SK-N-SH (cell line): ENCODE measurements at regions not wholly inside any gene's neighbourhood (a gene's known extent, or its start where the extent isn't known, plus 50 kb on each side); places are given as distances from the start of the nearest gene placed in this dataset.

Source experiments
- CTCF ChIA-PET: fragments of 300-600, 350-600 bp; formaldehyde crosslinking; extraction: SDS; loops from one replicate; lab custom pipeline; 2021; lab: Yijun Ruan, JAX
- POLR2A ChIA-PET: fragments of 350-600 bp; sonication (Branson Sonifier 250); formaldehyde crosslinking; extraction: SDS; loops from one replicate; lab custom pipeline; 2020; ENCODE audit warnings: antibody characterized with exemption, inconsistent platforms; lab: Yijun Ruan, JAX
- DNase-seq: peaks from one replicate; pipeline ENCODE4 v3.0.0; 2012
- H2AFZ ChIP-seq: fragments of 200-600 bp; sonication (generic); 2 replicates; pipeline ENCODE4 v1.8.1; 2016; ENCODE audit warnings: antibody characterized with exemption, mild to moderate bottlenecking, low read depth
- H3F3A ChIP-seq: fragments of 200-600 bp; sonication (generic); replicated peaks from 2 replicates; pipeline ENCODE3; 2016; ENCODE audit warnings: antibody characterized with exemption, mild to moderate bottlenecking; ENCODE audit not compliant: insufficient read depth
- H3K27ac ChIP-seq, 2 experiments: fragments of 200-500 bp in 1 of 2; fragments of 200-600 bp in 1 of 2; sonication (Bioruptor generic) in 1 of 2; sonication (generic), shearing (Covaris generic) in 1 of 2; 2 replicates each; pipeline versions ENCODE4 v1.5.1 to v1.6.1; 2014 to 2016; ENCODE audit warnings: low read depth in 2 of 2, inconsistent platforms in 1 of 2, low read length in 1 of 2, mild to moderate bottlenecking in 1 of 2, mixed read lengths in 1 of 2
- H3K27me3 ChIP-seq: fragments of 200-600 bp; sonication (generic), shearing (Covaris generic); 2 replicates; pipeline ENCODE4 v1.6.1; 2016; ENCODE audit warnings: mixed run types; ENCODE audit not compliant: insufficient read depth
- H3K36me3 ChIP-seq, 2 experiments: fragments of 200-500 bp in 1 of 2; fragments of 200-600 bp in 1 of 2; sonication (Bioruptor generic) in 1 of 2; sonication (generic) in 1 of 2; replicated peaks in 1 of 2; 2 replicates each; pipeline versions ENCODE3 to v1.5.1; 2014 to 2016; ENCODE audit warnings: low read length in 1 of 2, mild to moderate bottlenecking in 1 of 2; ENCODE audit not compliant: insufficient read depth in 2 of 2, control insufficient read depth in 1 of 2
- H3K4me1 ChIP-seq, 2 experiments: fragments of 200-500 bp in 1 of 2; fragments of 200-600 bp in 1 of 2; sonication (Bioruptor generic) in 1 of 2; sonication (generic), shearing (Covaris generic) in 1 of 2; 2 replicates each; pipeline versions ENCODE4 v1.5.1 to v1.6.1; 2014 to 2016; ENCODE audit warnings: low read depth in 1 of 2, low read length in 1 of 2, mixed run types in 1 of 2; ENCODE audit not compliant: insufficient read depth in 2 of 2, control insufficient read depth in 1 of 2
- H3K4me2 ChIP-seq: fragments of 200-600 bp; sonication (generic), shearing (Covaris generic); 2 replicates; pipeline ENCODE4 v1.6.1; 2017; ENCODE audit warnings: mixed run types
- H3K4me3 ChIP-seq, 2 experiments: fragments of 200-500 bp in 1 of 2; fragments of 200-600 bp in 1 of 2; sonication (Bioruptor generic) in 1 of 2; sonication (generic), shearing (Covaris generic) in 1 of 2; 2 replicates each; pipeline versions ENCODE4 v1.5.1 to v1.8.1; 2014 to 2016; ENCODE audit warnings: low read depth in 2 of 2, inconsistent platforms in 1 of 2, low read length in 1 of 2, mild to moderate bottlenecking in 1 of 2, mixed read lengths in 1 of 2, moderate library complexity in 1 of 2
- H3K79me2 ChIP-seq: fragments of 200-600 bp; sonication (generic); 2 replicates; pipeline ENCODE4 v1.8.1; 2017; ENCODE audit warnings: mild to moderate bottlenecking; ENCODE audit not compliant: insufficient read depth
- H3K9ac ChIP-seq: fragments of 200-600 bp; sonication (generic); 2 replicates; pipeline ENCODE4 v1.6.1; 2017; ENCODE audit warnings: mixed run types
- H3K9me2 ChIP-seq: fragments of 200-600 bp; sonication (generic); 2 replicates; pipeline ENCODE4 v1.6.1; 2017; ENCODE audit warnings: mixed run types
- H3K9me3 ChIP-seq: fragments of 200-600 bp; sonication (generic); 2 replicates; pipeline ENCODE4 v1.6.1; 2017; ENCODE audit warnings: mixed run types, mild to moderate bottlenecking, moderate library complexity
- H4K20me1 ChIP-seq: fragments of 200-600 bp; sonication (generic); 2 replicates; pipeline ENCODE4 v1.6.1; 2017; ENCODE audit warnings: mild to moderate bottlenecking, mixed run types; ENCODE audit not compliant: insufficient read depth
- CHD2 ChIP-seq: fragments of 150-350 bp; IDR thresholded peaks from 2 replicates; pipeline ENCODE4 v1.6.1; 2018; ENCODE audit warnings: low read length; ENCODE audit not compliant: partially characterized antibody
- ELF1 ChIP-seq: IDR thresholded peaks from 2 replicates; pipeline ENCODE4 v1.4.0; 2012
- EP300 ChIP-seq, 2 experiments: IDR thresholded peaks; 2 replicates each; pipeline versions ENCODE4 v1.4.0 to v1.6.1; 2012; ENCODE audit warnings: borderline replicate concordance in 1 of 2, low read depth in 1 of 2, low read length in 1 of 2
- FOSL2 ChIP-seq: IDR thresholded peaks from 2 replicates; pipeline ENCODE4 v1.4.0; 2012; ENCODE audit warnings: low read depth, mild to moderate bottlenecking, moderate library complexity, borderline replicate concordance
- FOXJ3 ChIP-seq: sonication (generic); formaldehyde crosslinking; IDR thresholded peaks from 2 replicates; pipeline ENCODE4 v1.5.1; 2020; ENCODE audit warnings: mild to moderate bottlenecking, missing genetic modification reagents
- GABPA ChIP-seq: IDR thresholded peaks from 2 replicates; pipeline ENCODE4 v1.4.0; 2012; ENCODE audit warnings: low read depth, mild to moderate bottlenecking
- GATA2 ChIP-seq: sonication (generic); formaldehyde crosslinking; IDR thresholded peaks from 2 replicates; pipeline ENCODE4 v1.5.0; 2020; ENCODE audit warnings: mild to moderate bottlenecking, missing genetic modification reagents
- JUND ChIP-seq: IDR thresholded peaks from 2 replicates; pipeline ENCODE4 v1.4.0; 2012
- MXI1 ChIP-seq: IDR thresholded peaks from 2 replicates; pipeline ENCODE4 v1.6.1; 2012; ENCODE audit warnings: mild to moderate bottlenecking, low read depth, low read length, improper control_type of control experiment
- NFIC ChIP-seq: IDR thresholded peaks from 2 replicates; pipeline ENCODE4 v1.4.0; 2012; ENCODE audit warnings: borderline replicate concordance
- POLR2AphosphoS5 ChIP-seq: IDR thresholded peaks from 2 replicates; pipeline ENCODE4 v1.6.1; 2012; ENCODE audit warnings: low read depth, low read length
- SIN3A ChIP-seq: IDR thresholded peaks from 2 replicates; pipeline ENCODE4 v1.6.1; 2012; ENCODE audit warnings: low read depth, mild to moderate bottlenecking, low read length, moderate library complexity, borderline replicate concordance
- SMC3 ChIP-seq: IDR thresholded peaks from 2 replicates; pipeline ENCODE4 v1.6.1; 2012; ENCODE audit warnings: low read depth, low read length, improper control_type of control experiment
- WGBS: methylation state at CpG from one replicate; pipeline ENCODE4 v1.1.6; 2017; ENCODE audit warnings: low lambda C conversion rate; 5-methylcytosine and 5-hydroxymethylcytosine counted together
- TF ChIP-seq, protein P1 (sequence below): fragments of 200-600 bp; sonication (generic); IDR thresholded peaks from 2 replicates; pipeline ENCODE4 v1.6.1; 2017; ENCODE audit warnings: antibody characterized with exemption, mild to moderate bottlenecking, moderate library complexity
- TF ChIP-seq, protein P2 (sequence below): fragments of 150-350 bp; IDR thresholded peaks from 2 replicates; pipeline ENCODE4 v1.6.1; 2016; ENCODE audit warnings: mild to moderate bottlenecking, low read depth, low read length

DNA sequence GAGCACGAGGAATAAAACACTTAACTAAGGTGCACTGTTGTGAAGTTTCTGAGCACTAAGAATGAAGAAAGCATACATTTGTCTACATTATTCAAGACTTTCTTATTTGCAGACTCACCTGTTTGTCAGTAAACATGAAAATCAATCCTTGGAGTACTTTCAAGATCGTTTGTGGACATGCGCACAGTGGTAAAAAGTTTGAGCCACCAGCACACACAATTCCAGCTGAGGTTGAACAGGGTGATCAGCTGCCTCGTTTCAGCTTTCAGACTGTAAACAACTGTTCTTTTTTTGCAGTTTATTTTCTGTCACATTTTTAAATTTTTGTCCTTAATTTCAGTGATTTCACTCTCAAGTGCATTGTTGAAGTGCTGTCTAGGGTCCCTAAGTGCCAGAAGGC, 143.8 kb upstream of the VCX2 start:
- Histone ChIP-seq H3K36me3 (no peaks in the 10 kb centered on the region), H3F3A (no peaks in the 10 kb centered on the region), H3K9me3 (no peaks in the 10 kb centered on the region), H3K4me3 (no peak overlapping the region), H2AFZ (no peak overlapping the region), H3K79me2 (no peaks in the 10 kb centered on the region), H3K9me2 (no peaks in the 10 kb centered on the region), H3K4me2 (no peak overlapping the region), H4K20me1 (no peaks in the 10 kb centered on the region), H3K4me1 (no peaks in the 10 kb centered on the region), H3K9ac (no peak overlapping the region), H3K27me3 (no peaks in the 10 kb centered on the region), H3K27ac (no peak overlapping the region)
- POLR2A ChIA-PET, result no interaction called here
- DNase-seq, result no peak
- no peak for TF ChIP-seq POLR2AphosphoS5
- TF ChIP-seq SIN3A, result no peak
- TF ChIP-seq, protein P1, sequence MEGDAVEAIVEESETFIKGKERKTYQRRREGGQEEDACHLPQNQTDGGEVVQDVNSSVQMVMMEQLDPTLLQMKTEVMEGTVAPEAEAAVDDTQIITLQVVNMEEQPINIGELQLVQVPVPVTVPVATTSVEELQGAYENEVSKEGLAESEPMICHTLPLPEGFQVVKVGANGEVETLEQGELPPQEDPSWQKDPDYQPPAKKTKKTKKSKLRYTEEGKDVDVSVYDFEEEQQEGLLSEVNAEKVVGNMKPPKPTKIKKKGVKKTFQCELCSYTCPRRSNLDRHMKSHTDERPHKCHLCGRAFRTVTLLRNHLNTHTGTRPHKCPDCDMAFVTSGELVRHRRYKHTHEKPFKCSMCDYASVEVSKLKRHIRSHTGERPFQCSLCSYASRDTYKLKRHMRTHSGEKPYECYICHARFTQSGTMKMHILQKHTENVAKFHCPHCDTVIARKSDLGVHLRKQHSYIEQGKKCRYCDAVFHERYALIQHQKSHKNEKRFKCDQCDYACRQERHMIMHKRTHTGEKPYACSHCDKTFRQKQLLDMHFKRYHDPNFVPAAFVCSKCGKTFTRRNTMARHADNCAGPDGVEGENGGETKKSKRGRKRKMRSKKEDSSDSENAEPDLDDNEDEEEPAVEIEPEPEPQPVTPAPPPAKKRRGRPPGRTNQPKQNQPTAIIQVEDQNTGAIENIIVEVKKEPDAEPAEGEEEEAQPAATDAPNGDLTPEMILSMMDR, result no peak
- TF ChIP-seq, protein P2, sequence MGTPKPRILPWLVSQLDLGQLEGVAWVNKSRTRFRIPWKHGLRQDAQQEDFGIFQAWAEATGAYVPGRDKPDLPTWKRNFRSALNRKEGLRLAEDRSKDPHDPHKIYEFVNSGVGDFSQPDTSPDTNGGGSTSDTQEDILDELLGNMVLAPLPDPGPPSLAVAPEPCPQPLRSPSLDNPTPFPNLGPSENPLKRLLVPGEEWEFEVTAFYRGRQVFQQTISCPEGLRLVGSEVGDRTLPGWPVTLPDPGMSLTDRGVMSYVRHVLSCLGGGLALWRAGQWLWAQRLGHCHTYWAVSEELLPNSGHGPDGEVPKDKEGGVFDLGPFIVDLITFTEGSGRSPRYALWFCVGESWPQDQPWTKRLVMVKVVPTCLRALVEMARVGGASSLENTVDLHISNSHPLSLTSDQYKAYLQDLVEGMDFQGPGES, result no peak
- no peak for TF ChIP-seq SMC3
- TF ChIP-seq JUND, result no peak
- no peak for TF ChIP-seq NFIC
- no peak for TF ChIP-seq EP300 (IDR thresholded peaks at IDR 0.05; ENCODE audit: borderline replicate concordance in 1 of 2, low read depth in 1 of 2, low read length in 1 of 2)
- WGBS, result 29% methylated on average over 4 of the region's 4 CpGs
- CTCF ChIA-PET, result no interaction called here

DNA sequence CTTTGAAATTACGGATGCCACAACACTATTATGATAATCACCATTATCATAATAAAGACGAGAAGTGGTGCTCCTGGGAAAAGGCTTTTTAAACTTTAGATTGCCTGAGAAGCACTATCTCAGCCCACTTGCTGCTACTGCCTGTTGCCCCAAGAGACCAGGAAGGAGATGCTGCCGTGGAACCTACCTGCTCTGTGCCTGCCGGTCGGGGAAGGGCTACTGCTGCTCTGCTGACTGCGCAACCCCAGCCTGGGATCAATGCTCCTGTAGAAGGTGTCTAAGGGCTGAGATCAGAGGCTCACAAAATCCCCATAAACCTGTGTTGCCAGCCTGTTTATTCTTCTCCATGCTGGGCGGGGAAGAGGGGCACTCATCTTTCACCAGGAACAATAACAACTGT, 145.3 kb upstream of the VCX3B start:
- Histone ChIP-seq H3K9me3 (no peaks in the 10 kb centered on the region), H3K27me3 (no peaks in the 10 kb centered on the region), H2AFZ (no peak overlapping the region), H3K9me2 (no peaks in the 10 kb centered on the region), H3K4me1 (no peaks in the 10 kb centered on the region), H3K4me3 (no peak overlapping the region), H3F3A (no peaks in the 10 kb centered on the region), H3K9ac (no peak overlapping the region), H4K20me1 (no peaks in the 10 kb centered on the region), H3K27ac (no peak overlapping the region), H3K4me2 (no peak overlapping the region), H3K36me3 (no peaks in the 10 kb centered on the region), H3K79me2 (no peaks in the 10 kb centered on the region)
- 24% methylated on average over 7 of the region's 7 CpGs for WGBS
- no peak for TF ChIP-seq CHD2
- no peak for TF ChIP-seq EP300 (IDR thresholded peaks at IDR 0.05; ENCODE audit: borderline replicate concordance in 1 of 2, low read depth in 1 of 2, low read length in 1 of 2)
- TF ChIP-seq GATA2, result no peak
- no peak for TF ChIP-seq FOSL2
- TF ChIP-seq ELF1, result no peak
- no peak for TF ChIP-seq MXI1
- TF ChIP-seq FOXJ3 (CRISPR knock-in tag), result no peak
- TF ChIP-seq GABPA, result no peak
- POLR2A ChIA-PET, result no interaction called here
- CTCF ChIA-PET, result no interaction called here
- DNase-seq, result no peak
